ENCODE measurements at regions not wholly inside any gene's neighbourhood (a gene's known extent, or its start where the extent isn't known, plus 50 kb on each side); places are given as distances from the start of the nearest gene placed in this dataset.

GRCh38 chr18:28690836-28691495 is 514.0 kb upstream of the CDH2 start:
- in situ Hi-C loops (cut with HindIII; ENCODE audit: low sequenced_read_pairs), result no loop called here
- no peak for DNase-seq (ENCODE audit: low spot score)

- in situ Hi-C loops (cut with HindIII; ENCODE audit: low sequenced_read_pairs), result no loop called here
Observed at GRCh38 chr18:28690100-28690499, 513.2 kb upstream of the CDH2 start.

GRCh38 chr18:28689588-28689987 is 512.7 kb upstream of the CDH2 start:
- DNase-seq (ENCODE audit: low spot score), result no peak
- in situ Hi-C loops (cut with HindIII; ENCODE audit: low sequenced_read_pairs), result no loop called here

More at GRCh38 chr18:28690100-28690499, 513.2 kb upstream of the CDH2 start:
- DNase-seq (ENCODE audit: low spot score), result no peak

DNA sequence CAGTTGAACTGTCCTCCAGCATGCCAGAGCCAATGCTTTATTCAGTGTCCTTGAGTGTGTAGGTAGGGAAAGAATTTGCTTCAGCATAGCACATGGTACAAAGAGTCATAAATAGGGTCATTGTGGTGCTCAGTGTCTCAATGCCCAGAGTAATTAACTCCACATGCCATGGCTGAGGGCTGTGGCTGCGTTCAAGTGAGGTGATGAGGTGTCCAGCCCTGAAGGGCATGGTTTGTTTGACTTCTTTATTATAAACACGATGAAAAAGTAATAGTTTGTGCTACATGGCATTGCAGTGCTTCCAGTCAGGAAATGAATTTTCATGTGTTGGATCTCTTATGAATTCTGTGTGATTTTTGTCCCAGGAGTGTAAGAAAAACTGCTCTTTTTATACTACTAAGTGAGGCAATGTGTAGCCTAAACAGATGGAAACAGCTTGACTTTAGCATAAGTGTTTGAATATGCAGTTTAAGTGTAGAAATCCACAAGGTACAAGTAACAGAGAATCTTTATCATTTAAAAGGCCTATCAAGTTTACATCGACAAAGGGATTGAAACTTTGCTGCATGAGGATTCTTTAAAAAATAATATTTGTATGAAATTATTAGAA is 507.9 kb upstream of the CDH2 start:
- in situ Hi-C loops (cut with HindIII; ENCODE audit: low sequenced_read_pairs), result no loop called here

DNA sequence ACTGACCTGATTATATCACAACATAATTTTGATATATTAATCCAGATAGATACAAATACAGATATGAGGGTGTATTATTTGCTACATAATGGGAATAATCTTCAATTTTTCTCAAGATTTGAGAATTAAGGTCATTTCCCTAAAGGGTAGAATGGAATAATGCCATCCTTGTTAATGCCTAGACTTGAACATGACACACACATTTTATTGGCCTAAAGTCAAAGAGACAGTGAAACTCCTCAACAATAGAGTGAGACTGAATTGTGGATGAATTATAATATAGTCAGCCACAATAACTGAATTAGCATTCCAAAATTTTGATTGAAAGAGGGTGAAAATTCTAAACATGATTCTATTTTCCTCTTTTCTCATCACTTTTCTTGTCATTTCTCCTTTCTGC is 506.0 kb upstream of the CDH2 start:
- in situ Hi-C loops (cut with HindIII; ENCODE audit: low sequenced_read_pairs), result no loop called here
- DNase-seq (ENCODE audit: low spot score), result no peak

More for the DNA sequence above, 507.9 kb upstream of the CDH2 start:
- DNase-seq (ENCODE audit: low spot score), result no peak

- in situ Hi-C loops (cut with HindIII; ENCODE audit: low sequenced_read_pairs), result no loop called here
- DNase-seq (ENCODE audit: low spot score), result no peak
Observed at GRCh38 chr18:28669165-28669564, 492.2 kb upstream of the CDH2 start.

DNA sequence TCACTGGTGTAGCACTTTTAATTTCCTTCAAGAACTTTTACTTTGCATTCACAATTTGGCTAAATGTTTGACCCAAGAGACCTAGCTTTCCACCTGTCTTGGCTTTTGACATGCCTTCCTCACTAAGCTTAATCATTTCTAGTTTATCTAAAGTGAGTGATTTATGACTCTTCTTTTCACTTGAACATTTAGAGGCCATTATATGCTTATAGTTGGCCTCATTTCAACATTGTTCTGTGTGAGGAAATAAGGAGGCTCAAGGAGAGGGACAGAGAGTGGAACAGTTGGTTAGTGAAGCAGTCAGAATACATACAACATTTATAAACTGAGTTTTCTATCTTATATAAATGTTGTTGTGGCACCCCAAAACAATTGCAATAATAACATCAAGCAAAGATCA is 489.3 kb upstream of the CDH2 start:
- no peak for DNase-seq (ENCODE audit: low spot score)
- in situ Hi-C loops (cut with HindIII; ENCODE audit: low sequenced_read_pairs), result no loop called here

DNA sequence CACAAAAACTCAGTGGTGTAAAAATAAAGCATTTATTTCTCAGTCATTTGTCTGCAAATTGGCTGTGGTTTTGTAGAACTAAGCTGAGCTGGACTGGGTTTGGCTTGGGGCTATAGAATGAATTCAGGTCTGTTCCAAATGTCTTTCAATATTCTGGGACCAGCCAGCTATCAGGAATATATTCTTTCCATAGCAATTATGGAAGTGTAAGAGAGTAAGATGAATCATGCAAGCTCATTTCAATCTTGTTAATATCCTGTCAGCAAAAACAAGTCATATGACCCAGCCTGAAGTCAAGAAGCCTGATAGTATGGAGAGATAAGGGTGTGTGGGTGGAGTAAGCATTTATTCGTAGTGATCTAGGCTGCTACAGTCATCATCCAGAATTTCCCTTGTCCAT is 481.0 kb upstream of the CDH2 start:
- in situ Hi-C loops (cut with HindIII; ENCODE audit: low sequenced_read_pairs), result no loop called here
- no peak for DNase-seq (ENCODE audit: low spot score)

DNA sequence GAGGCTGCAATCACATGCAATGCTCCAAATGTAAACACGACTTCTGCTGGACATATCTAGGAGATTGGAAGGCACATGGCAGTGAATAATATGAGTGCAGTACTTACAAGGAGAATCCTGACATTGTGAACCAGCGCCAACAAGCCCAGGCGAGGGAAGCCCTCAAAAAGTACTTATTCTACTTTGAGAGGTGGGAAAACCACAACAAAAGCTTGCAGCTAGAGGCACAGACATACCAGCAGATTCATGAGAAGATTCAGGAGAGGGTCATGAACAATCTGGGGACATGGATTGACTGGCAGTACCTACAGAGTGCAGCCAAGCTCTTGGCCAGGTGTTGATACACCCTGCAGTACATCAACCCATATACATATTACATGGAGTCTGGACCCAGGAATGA is 475.7 kb upstream of the CDH2 start:
- no peak for DNase-seq (ENCODE audit: low spot score)
- in situ Hi-C loops (cut with HindIII; ENCODE audit: low sequenced_read_pairs), result no loop called here

DNA sequence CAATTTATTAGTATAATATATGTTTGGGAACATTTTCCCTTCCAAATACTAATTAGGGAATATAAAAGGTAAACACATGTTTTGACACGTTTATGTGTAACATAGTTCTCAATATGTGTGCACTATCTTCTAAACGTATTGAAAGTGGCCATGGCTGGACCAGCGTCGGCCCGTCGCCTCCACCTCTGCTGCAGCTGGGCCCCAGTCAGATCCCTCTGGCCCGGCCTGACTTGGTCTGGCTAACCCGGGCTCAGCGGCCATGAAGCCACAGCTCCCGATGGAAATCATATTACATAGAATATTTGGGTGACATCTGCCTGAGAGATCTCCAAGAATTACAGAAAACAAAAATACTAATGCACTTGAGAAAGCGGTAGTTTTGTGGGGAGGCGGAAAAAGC is 474.4 kb upstream of the CDH2 start:
- DNase-seq (ENCODE audit: low spot score), result no peak

DNA sequence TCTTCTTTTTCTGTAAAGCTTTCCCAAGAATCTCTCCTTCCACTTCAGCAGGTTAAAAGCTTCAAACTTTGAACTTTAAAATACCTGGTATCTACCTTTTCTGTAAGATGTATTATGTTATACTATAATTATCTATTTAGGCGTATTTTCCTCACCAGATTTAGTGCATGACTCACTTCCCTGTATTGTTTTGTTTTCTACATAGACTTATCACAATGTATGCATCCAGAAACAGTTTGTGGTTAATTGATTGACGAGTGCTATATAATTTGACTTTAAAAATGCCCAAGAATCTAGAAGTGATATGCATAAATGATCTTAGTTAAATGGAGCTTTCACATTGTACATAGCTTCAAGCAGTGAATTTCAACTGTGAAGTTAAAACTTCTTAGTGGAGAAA is 473.9 kb upstream of the CDH2 start:
- no peak for DNase-seq (ENCODE audit: low spot score)

More for the DNA sequence above, 474.4 kb upstream of the CDH2 start:
- in situ Hi-C loops (cut with HindIII; ENCODE audit: low sequenced_read_pairs), result no loop called here

GRCh38 chr18:28647961-28648360 is 471.0 kb upstream of the CDH2 start:
- in situ Hi-C loops (cut with HindIII; ENCODE audit: low sequenced_read_pairs), result no loop called here
- DNase-seq (ENCODE audit: low spot score), result no peak

More for the DNA sequence above, 473.9 kb upstream of the CDH2 start:
- in situ Hi-C loops (cut with HindIII; ENCODE audit: low sequenced_read_pairs), result no loop called here

GRCh38 chr18:28637897-28638296 is 461.0 kb upstream of the CDH2 start:
- no peak for DNase-seq (ENCODE audit: low spot score)
- in situ Hi-C loops (cut with HindIII; ENCODE audit: low sequenced_read_pairs), result no loop called here

DNA sequence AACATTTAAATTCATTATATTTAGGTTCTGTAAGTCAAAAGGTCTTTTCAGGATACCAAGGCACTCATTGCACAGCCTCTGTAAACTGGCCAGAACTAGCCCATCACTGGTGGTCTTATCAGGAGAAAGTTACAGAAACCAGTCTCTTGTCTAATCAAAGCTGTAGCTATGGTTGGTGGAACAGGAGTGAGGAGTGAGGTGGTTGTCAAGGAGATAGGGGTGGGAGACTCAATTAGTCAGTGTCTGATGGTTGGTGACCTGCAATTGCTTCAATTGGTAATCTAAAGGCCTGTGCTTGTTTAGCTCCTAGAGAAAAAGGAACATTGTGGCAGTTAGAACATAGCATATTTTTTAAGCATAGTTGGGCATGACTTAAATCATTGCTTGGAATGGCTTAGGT is 458.6 kb upstream of the CDH2 start:
- in situ Hi-C loops (cut with HindIII; ENCODE audit: low sequenced_read_pairs), result no loop called here
- DNase-seq (ENCODE audit: low spot score), result no peak

DNA sequence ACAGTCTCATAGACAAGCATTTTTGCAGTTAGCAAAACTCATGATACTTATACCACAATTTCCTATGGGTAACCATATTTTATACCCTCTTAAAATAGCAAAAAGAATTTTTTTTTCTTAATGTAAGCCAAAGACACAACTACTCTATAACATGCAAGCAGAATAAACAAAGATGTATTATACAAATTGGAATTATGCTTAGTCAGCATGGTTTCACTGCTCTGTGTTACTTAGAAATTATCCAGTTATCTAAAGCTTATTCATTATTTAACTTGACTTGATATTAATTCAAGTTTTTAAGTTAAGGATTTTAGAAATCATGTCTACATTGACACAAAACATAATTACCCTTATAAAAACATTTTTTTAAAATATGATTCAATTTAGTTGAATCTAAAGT is 449.8 kb upstream of the CDH2 start:
- no peak for DNase-seq (ENCODE audit: low spot score)
- in situ Hi-C loops (cut with HindIII; ENCODE audit: low sequenced_read_pairs), result no loop called here

DNA sequence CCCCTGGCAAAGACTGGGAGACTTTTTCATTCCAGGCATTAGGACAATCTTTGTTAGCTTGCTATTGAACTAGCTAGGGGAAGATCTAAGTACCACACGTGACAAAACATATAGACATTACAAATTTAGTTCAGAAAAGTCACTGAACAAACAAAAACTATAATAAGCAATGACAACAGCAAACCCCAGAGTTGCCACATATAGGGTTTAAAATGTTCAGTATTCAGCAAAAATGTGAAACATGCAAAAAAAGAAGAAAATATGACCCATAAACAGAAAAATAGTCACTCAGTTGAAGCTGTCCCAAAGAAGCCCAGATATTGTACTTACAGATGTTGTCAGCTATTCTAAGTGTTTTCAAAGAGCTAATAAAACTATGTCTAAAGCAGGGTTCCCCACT is 431.1 kb upstream of the CDH2 start:
- no peak for DNase-seq (ENCODE audit: low spot score)
- in situ Hi-C loops (cut with HindIII; ENCODE audit: low sequenced_read_pairs), result no loop called here

DNA sequence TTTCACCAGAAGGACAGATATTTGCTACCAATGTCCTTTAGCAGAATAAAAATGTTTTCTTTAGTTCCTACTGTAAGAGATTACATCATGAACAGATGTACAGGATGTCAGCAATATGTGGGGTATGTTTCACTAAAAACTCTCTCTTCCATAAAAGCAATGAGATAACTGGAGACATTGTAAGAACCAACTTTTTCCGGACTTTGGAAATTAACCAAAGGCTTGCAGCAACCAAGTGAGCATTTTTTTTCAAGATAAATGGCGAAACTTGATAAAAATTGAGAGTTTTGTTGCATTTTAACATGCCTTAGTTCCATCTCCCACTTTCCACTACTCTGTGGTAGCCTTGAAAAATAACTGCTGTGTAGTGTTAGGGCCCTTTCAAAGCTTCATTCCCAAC is 429.8 kb upstream of the CDH2 start:
- no peak for DNase-seq (ENCODE audit: low spot score)
- in situ Hi-C loops (cut with HindIII; ENCODE audit: low sequenced_read_pairs), result no loop called here

DNA sequence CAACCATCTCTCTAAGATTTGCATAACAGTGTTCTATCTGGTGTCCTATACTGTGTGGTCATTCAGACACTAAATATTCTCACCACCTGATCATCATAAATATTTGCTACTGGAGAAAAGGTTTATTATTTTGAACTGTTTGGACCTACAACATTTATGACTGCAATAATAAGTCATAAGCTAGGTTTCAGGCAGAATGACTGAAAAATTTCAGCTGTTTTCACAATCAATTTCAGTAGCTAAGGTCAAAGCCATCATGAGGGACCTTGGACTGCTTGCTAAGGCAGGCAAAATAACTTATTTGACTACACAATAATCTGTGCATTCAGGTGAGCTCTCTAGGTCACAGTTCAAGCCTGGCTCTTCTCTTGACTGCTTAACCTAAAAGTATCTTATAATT is 425.5 kb upstream of the CDH2 start:
- no peak for DNase-seq (ENCODE audit: low spot score)
- in situ Hi-C loops (cut with HindIII; ENCODE audit: low sequenced_read_pairs), result no loop called here

- in situ Hi-C loops (cut with HindIII; ENCODE audit: low sequenced_read_pairs), result no loop called here
- DNase-seq (ENCODE audit: low spot score), result no peak
Observed at GRCh38 chr18:28594034-28594433, 417.1 kb upstream of the CDH2 start.

DNA sequence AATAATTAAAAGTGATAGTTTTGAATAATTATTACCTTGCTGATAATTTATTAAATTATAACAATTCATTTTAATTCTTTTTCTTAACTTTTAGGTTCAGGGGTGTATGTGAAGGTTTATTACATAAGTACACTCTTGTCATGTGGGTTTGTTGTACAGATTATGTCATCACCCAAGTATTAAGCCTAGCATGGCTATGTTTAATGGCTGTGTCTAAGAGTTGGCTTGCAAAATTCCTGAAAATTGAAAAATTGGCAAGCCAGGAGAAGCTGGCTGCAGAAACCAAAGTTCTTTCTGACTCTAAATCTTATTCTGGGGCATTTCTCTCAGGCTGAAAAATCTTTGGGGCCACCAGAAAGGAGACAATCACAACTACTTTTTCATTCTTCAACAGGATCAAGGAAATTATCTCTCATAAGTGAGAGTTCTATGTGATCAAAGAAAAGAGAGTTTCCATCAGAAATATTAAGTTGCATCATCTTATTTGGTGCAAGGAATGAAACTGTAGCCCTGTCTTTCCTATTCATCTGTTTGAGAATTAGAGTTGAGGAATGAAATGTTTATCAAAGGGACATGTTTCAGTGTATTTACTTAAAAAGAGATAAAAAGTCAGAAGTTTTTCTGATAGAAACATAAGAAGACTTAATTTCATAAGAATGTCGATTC is 412.1 kb upstream of the CDH2 start:
- in situ Hi-C loops (cut with HindIII; ENCODE audit: low sequenced_read_pairs), result no loop called here

GRCh38 chr18:28584731-28585130 is 407.8 kb upstream of the CDH2 start:
- in situ Hi-C loops (cut with HindIII; ENCODE audit: low sequenced_read_pairs), result no loop called here
- DNase-seq (ENCODE audit: low spot score), result no peak

More for the DNA sequence above, 412.1 kb upstream of the CDH2 start:
- no peak for DNase-seq (ENCODE audit: low spot score)

Data from G401 (cell line).